ENCODE measurements at regions not wholly inside any gene's neighbourhood (a gene's known extent, or its start where the extent isn't known, plus 50 kb on each side); places are given as distances from the start of the nearest gene placed in this dataset.

DNA sequence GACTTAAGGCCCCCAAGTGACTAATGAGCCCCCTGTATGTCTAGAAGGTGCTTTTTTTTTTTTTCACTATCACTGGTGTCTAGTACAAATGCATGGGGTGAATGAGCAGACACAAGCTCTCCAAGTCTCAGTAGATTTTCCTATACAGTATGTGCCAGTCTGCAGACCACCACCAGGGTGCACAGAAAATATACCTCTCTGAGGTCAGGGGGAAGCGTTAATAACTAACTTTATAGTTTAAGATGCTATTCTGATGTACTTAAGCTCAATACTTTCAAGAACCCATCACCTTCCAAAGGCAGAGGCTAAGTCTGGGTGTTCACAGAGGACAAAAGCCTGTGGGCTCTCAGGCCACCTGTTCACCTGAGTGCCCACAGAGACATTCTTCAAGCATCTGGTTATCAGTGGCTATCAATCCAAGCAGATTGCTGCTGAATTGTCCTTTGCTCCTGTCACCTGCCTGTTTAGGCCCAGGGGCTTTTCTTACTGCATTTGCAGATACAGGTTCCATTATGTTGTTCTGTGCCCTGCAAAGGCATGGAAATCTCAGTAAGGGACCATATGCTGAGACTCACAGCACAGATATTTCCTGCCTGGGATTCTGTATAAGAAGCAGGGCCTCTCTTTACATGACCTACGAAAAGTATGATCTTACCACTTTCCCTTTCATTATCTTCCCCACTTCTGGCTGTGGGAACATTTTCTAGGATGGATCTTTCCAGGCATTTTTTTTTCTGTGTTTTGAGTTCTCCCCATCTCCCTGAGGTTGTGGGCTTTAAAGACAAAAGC lies 534.6 kb downstream of the TNS1 start:
- no peak for DNase-seq

DNA sequence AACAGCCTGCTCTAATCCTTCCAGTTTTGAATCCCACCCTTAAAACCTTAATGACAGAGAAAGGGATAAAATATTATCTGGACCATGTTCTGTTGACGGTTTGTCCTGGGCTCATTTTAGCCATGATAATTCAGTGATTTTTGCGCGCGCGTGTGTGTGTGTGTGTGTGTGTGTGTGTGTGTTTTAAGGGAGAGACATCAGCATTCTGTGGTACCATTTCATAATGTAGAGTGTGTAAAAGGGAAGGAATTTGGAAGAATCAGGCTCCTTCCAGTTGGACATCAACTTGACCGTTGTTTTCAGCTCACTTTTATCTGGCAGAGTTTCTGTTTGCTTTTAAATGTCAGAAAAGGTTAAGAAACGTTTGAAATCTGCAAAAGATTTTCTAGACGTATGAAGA lies 535.5 kb downstream of the TNS1 start:
- DNase-seq, result no peak

DNA sequence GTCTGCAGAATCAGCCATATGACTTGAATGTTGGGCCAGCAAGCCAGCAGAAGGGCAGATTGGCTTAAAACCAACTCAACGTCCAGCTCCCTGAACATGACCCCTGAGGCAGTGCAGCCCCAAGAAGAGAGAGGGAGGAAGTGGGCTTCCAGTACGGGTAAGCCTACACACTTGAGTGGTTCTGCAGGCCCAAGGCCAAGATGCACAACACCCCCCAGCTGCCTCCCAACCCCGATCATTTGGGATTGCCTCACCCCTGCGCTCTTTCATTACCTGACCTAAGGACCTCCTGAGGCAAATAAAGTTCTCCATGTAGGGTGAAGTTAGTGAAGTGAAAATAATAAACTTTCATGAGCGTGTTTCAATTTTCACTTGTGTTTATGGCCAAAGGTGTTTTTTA lies 536.0 kb downstream of the TNS1 start:
- DNase-seq, result no peak

DNA sequence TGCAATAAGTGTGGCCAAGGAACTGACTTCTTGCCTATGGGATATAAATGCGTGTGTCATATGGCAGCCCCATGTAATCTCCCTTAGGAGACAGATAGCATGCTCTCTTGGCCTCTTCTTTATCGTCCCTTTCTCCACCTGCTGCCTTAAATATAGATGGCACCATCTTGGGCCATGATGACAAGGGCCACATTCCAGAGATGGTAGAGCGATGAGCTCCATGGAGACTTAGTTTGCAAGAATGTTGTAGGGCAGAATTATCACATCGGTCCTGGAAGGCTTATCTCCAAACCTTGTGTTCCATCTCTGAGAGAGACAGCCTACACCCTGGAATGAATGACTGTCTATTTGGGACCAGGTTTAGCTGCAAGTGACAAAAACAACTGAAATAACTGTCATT lies 536.7 kb downstream of the TNS1 start:
- no peak for DNase-seq

DNA sequence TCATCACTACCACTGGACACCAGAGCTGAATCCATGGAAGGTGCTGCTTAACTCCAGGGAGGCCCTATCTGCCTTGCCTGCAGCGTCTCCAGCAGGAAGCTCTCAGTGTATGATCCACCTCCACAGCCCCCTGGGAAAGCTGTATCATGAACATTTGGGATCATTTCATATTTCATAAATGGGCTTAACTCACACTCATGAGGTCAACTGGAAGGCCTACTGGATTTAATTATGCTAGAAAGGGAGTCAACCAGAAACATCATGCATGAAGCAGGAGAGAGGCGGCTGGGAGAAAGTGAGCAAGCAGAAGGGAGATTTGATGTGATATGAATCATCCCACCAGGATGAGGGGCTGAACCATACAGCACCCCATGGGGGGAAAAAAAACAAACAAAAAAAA lies 537.7 kb downstream of the TNS1 start:
- no peak for DNase-seq

DNA sequence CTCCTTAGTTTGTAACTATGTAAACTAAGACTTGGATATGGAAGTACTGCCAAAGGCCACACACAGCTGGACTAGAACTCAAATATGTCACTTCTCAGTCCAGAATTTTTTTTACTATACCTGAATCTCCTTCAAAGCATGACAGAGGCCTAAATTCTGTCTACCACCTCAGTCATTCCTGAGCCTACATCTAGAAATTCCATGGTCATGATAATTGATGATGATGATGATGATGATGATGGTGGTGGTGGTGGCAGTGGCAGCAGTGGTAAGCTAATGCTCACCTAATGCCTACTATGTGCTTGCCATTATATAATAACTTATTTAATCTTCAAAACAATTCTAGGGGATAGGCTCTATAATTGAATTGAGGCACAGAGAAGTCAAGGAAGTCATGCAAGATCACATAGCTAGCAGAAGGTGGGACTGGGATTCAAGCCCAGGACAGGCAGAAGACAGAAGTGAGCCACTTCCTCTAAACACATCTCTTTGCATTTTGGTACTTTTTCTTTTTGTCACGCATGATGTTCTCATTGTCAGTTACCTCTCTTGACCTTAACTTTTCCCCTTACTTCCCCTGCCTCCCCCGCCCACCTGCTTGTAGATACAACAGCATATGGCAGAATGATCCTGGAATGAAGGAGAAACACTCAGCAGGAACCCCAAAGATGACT lies 539.3 kb downstream of the TNS1 start:
- DNase-seq, result no peak

DNA sequence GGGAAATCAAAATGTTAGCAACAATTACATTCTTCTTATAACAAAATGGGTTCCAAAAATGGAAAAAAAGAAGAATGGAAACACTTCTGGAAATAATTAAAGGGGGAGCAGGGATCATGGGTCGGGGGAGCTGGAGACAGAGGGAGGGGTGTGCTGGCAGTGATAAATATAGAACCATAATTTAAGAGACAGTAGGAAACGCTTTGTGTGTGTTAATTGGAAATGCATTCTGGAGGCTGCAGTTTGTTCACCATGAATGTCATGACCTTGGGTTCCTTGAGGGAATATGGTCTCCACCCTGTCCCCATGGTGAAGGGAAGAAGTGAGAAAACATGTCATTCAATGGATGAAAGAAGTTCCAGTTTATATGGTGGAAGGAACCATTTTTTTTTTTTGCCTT lies 540.7 kb downstream of the TNS1 start:
- no peak for DNase-seq

DNA sequence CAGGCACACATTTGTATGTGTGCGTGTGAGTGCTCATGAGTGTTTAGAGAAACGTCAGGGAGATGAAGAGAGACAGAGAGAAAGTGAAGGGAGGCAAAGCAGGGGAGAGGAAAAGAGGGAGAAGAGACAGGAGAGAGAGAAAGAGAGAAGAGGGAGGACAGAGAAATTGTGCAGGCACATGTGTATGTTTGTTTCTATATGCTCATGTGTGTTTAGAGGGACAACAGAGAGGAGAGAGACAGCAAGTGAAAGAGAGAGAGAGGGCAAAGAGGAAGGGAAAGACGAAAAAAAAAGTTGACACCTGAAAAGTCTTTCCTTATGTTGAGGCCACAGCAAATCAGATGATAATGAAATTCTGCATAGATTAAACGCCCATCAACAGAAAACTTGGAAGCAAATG lies 541.1 kb downstream of the TNS1 start:
- no peak for DNase-seq

DNA sequence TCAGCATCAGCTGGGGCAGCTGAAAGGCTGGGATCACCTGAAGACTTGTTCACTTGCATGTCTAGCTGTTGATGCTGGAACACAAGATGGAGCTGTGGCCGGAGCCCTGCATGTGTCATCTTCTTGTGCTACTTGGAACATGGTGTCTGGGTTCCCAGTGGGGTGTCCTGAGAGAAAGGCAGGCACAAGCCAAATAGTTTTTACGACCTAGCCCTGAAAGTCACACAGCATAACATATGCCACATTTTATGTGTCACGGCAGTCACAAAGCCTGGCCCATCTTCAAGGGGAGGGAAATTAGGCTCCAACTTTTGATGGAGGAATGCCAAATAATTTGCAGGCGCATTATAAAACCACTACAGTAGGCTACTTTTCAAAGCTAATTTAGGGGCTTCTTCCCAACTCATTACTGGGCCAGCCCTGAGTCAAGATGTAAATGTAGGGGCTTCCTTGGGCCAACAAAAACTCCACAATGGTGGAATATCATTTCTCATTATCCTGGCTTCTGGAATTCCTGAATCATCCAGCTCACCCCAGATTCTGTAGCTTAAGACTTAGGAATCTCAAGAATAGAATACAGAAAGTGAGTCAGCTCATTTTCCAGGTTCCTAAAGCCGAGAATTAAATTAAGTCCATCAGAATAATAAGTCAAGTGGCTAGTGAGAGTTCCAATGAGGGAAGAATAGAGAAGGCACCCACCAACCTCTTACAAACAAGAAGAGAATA lies 543.0 kb downstream of the TNS1 start:
- DNase-seq, result no peak

DNA sequence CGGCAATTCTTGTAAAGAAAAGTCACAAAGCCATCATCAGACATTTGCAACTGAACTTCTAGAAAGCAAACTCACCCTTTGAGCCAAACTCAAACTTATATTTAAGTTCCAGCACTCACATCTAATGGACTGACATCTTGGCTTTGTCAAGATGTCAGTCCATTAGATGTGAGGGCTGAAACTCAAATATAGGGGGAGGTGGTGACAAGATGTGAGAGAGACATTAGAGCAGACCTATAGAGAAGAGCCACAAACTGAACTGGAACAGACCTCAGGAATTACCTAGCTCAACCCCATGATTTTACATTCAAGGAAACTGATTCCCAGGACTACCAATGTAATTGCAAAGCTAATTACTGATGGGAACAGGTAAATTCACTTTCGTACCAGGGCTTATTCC lies 543.8 kb downstream of the TNS1 start:
- DNase-seq, result no peak

DNA sequence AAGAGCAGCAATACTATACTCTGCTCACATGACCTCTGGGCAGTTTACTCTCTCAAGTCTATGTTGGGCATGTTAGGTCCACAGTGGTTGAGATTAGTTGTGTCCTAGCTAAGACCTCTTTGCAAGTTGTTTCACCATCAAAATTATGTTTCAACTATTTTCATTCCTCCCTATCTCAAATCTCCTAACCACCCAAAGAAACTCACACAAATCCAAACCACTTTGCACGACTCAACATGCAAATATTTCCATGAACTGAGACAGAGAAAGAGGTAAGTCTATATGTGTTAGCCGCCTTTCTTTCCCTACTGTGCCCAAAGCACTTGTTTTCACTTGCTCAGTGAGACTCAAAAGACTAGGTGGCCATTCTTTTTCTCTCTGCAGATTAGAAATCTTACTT lies 546.8 kb downstream of the TNS1 start:
- DNase-seq, result no peak

DNA sequence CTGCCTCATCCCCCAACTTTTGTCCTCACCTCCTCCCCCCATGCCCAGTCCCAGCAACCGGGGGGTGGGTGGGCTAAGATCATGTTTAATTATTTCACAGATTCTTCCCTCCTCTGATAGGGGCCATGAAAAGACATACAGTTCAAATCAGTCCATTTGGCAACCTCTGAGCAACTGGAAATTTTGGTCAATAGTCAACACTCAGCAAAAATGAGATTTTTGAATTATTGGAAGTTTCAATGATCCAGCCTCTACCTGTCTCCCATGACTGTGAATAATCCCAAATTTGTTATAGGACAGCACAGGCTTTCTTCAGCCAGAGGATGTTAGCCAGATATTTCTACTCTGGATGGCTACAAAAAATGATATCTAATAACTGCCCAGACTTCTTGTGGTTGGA lies 549.9 kb downstream of the TNS1 start:
- no peak for DNase-seq

DNA sequence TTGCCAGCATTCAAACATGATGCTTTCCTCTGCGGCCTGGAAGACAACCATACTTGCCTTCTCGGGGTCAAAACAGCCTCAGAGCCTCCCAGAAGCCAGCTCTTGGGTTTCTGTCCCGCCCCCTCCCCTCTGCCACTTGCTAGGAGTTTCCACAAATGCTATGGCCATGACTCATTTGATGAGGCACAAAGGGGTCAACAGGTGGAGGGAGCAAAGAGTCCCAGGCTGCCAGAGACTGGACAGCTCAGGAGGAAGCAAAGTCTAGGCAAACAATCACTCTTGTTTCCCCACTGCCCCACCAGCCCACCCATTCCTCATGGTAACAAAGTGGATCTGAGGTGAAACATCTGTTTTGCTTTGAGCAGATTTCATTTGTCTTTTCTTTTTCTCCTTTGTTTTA lies 551.1 kb downstream of the TNS1 start:
- no peak for DNase-seq

DNA sequence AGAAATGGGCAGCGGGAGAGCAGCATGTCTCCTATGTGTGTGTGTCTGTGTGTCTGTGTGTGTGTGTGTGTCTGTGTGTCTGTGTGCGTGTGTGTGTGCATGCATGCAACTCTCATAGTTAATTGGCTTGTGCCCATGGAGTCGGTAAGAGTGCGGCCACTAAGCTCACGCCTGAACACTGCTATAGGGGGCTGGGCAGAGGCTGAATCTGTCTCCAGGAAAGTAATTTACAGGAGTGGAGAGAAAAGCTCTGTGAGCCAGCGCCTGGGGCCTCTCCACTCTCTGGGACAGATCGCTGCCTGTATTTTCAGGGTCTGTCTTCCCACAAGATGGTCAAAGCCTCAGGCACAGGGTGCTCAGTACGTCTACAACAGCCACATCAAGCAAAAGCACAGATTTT lies 553.4 kb downstream of the TNS1 start:
- DNase-seq, result no peak

DNA sequence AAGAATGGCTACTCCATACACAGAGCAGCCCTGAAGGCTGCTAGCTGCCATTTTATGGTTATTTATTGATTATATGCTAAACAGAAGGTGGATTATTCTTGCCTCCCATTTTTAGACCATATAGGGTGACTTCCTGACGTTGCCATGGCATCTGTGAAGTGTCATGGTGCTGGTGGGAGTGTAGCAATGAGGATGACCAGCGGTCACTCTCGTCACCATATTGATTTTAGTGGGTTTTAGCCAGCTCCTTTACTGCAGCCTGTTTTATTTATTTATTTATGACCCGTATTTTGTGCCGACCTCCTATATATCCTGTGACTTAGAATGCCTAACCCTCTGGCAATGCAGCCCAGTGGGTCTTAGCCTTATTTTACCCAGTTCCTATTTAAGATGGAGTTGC lies 553.9 kb downstream of the TNS1 start:
- no peak for DNase-seq

DNA sequence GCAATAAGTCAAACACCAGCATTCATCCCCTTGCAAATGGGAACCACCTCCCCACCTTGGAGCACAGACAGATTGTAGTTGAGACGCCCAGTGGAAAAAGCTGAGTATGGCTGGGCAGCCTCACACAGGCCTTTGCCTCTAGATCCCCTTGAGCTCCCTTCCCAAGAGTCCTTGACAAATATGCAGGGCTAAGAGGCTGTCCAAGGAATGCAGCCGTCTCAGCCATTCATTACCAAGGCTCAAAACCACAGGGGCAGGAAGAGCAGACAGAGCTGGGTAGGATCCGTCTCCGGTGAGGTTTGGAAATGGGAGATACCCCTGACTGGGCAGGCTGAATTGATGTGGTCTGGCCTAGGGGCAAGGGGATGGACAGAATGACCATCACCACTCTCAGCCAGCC lies 557.1 kb downstream of the TNS1 start:
- DNase-seq, result no peak

DNA sequence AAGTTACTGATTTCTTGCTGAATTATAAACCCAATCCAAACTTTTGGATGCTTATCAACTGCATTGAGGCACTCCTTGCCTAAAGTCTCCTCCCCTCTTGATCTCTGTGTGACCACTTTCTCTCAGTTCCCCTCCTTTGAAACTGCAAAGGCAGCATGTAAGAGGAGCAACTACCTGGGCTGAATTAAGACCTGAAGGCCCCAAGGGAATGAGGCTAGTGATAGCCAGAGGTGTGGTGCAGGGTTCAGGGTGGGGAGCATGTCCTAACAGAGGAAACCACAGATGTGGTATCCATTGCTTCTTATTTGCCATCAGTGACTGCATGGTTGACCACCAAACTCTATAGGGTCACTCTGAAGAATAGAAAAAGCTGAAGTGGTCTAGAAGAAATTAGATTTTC lies 557.9 kb downstream of the TNS1 start:
- no peak for DNase-seq

DNA sequence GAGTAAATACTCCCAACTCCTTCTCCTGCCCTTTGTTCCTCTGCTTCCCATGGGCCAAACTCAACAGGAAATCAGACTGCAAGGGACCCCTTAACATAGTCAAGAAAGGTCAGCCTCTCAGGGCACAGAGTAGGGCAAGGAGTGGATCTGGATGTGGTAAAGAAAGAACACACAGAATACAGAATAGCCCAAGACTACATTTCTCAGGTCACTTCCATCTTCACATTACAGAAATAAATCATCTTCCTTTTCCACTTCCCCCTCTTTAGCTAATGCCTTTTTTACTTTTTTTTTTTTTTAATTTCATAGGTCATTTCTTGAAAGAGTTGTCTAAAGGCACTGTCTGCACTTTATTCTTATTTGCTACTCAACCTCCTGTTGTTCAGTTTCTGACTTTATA lies 558.3 kb downstream of the TNS1 start:
- no peak for DNase-seq

DNA sequence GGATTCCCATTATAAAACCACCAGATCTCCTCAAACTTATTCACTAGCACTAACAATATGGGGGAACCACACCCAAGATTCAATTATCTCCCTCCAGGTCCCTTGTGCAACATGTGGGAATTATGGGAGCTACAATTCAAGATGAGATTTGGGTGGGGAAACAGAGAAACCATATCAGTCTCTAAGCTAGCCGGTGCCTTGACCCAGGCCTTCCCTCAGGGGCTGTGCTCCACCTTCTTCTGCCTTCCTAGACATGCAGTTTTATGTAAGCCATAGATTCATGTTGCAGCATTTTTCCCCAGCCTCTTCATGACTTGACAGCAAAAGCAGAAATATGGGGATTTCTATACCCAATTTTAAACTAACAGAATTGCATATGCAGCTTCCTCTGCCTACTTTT lies 559.2 kb downstream of the TNS1 start:
- no peak for DNase-seq

DNA sequence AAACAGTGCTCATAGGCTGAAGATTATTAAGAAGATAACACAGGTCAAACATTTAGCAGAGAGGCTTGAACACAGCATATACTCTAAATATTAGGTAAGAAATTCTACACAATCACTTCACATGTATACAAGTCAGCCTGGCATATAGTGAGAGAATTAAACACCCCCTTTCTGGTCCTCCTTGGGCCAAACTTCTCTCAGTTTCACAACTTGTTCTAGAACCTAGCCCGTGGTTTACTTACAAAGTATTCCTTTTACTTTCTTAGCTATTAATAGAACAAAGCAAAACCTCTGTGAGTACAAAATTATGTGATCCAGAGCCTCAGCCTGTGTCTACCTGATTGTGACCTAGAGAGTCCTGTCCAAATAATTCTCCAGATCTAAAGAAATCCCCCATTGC lies 562.8 kb downstream of the TNS1 start:
- no peak for DNase-seq

DNA sequence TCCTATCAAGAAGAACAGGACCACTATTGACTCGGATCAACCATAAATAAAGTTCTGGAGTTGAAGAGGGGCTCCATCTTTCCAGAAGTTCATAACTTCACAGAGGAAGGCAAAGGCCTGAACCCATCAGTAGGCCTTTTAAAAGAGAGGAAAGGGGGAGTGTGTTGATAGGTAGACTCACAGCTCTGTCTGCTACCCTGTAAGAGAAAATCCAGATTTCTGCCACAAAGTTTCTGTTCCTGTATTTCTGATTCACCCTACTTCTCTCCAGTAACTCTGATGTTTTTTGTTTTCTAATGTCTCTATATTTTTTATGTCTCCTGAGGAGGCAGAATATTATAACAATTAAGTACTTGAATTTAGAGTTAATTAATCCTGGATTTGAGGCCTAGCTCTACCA lies 564.0 kb downstream of the TNS1 start:
- no peak for DNase-seq

DNA sequence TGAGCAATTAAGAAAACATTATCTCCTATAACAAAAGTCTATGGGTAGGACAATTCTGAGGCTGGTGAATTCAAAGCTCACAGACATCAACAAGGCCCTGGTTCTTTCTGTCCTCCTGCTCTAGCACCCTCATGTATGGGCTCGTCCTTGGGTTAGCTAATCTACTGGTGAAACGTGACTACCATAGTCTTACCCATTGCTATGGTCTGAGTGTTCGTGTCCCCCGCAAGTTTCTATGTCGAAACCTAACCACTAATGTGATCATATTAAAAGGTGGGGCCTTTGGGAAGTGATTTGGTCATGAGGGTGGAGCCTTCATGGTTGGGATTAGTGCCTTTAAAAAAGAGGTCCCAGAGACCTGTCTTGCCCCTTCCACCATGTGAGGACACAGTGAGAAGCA lies 564.7 kb downstream of the TNS1 start:
- DNase-seq, result no peak

DNA sequence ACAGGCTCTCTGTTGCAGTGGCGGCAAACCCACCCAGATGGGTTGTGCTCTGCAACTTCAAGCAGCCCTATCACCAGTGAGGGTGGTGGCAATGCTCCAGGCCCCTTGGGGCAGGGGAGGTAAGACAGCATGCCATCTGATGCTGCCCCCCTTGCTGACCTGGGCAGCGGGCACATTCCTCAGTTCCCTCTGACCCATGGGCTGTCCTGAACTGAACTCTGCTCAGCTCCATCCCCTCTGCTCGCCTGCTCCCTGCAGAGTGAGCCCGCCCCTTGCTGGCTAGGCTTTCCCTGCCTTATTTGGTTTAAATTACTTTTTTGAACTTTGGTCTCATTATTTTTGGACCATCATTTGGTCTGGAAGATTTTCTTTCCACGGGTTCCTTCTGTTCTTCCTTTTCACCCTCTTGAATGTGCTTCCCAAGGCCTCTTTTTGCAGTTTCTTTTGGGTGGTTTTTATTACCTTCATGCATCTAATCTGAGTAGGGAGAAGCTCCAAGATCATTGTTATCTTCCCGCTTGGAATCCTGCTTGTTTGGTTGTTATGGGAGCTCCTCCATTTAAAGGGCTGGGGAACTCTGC lies 565.4 kb downstream of the TNS1 start:
- DNase-seq, result no peak

DNA sequence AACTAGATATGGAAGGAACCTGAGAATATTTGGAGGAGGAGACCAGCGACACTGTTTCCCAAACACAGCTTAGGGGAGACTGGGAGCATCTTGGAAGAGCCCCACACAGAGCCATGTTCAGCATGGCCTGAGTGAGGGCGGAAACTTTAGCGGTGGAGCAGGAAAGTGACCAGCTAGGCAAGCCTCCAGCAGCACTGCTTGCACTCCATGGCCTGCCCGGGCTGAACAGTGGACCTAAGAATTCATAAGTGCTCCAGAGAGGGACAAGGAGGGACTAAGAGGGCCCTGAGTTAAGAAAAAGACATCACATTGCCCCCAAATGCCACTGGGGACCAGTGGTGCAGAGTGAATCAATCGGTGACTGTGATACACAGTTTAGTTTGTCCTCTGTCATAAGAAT lies 566.4 kb downstream of the TNS1 start:
- no peak for DNase-seq

Data from central memory CD4-positive, alpha-beta T cell (primary cell).